GM18519 (cell line): ENCODE measurements at regions not wholly inside any gene's neighbourhood (a gene's known extent, or its start where the extent isn't known, plus 50 kb on each side); places are given as distances from the start of the nearest gene placed in this dataset.
"Not testable (repeated sequence)": the region's sequence is repeated elsewhere in the genome, so short reads cannot be mapped to it uniquely, and the experiment has no call there.

Experiments used
- ATAC-seq: cut with Tn5 transposase; IDR thresholded peaks from one replicate; pipeline ENCODE4 v1.9.1; 2021; ENCODE audit warnings: mild to moderate bottlenecking, moderate library complexity; ENCODE audit not compliant: unreplicated experiment, low FRiP score

GRCh38 chr2:11068079-11068741 lies 87.1 kb upstream of the SLC66A3 start:
- ATAC-seq: no peak

DNA sequence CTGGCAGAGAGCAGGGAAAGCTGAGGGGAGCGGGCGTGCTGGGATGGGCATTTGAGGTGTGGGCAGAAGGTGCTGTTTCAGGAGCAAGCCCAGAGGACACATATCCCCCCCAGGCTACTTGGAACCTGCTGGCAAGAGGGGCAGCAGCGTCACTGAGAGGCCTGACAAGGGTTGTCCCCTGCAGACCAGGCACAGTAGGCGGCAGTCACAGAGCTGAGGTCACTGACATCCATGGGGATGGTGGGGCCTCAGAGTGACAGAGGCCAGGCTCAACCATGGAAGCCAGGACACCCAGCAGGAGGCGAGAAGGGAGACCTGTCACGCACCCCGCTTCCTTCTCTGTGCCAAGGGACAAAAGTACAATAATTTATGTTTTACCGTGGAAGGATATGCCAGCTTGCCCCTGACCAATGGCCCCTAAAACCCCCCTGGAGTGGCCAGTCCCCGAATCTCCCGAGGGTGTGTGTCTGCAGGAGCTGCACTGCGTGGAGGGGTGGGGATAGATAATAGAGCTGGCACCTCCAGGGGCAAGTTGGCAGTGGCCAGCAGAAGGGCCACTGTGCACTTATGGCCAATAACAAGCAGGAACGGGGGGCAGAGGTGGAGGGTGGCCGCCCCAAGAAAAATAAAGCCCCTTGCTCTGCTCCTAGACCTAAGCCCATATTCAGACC lies 86.3 kb upstream of the SLC66A3 start:
- no peak for ATAC-seq

DNA sequence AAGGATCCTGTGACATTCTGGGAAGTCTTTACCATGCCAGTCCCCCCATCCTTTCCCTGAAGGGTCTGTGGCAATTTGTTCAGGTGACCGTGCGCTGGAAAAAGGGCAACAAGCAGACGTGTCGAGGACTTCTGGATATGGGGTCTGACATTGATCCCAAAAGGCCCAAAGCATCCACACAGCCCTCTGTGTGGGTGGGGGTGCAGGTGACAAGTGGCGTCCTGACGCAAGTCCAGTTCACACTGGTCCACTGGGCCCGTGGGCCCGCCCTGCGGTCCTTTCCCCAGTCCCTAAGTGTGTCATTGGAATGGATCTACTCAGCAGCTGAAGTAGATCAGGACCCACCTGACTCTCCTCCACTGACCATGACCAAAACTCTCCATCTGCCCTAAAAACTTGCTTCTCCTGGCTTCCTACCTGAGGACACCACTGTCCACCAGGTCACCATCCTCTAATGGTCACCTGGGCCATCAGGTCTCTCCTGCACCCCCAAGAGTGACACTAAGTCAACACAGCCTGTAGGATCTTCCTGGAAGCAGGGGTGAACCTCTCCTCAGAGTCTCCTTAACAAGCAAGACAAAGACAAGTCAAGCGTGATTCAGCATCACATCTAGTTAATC lies 85.6 kb upstream of the SLC66A3 start:
- ATAC-seq: no peak

DNA sequence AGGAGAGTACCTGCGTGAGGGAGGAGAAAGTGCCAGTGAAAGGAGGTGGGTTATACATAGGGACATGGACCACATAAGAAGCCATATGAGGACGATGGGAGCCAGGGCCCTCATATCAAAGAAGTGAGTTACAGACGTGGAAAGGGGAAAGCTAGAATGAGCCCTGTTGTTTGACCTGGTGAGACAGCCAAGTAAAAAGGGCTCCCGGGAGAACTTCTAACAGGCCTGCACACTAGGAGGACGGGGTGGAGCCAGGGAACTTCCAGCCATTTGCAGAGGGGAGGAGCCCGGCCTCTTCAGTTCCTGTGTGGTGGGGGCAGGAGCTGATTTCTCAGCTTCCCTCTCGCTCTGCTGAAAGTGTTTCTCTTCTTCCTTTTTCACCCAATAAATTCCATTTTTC lies 84.1 kb upstream of the SLC66A3 start:
- ATAC-seq: no peak

GRCh38 chr2:11071939-11072338 lies 83.3 kb upstream of the SLC66A3 start:
- ATAC-seq: no peak

DNA sequence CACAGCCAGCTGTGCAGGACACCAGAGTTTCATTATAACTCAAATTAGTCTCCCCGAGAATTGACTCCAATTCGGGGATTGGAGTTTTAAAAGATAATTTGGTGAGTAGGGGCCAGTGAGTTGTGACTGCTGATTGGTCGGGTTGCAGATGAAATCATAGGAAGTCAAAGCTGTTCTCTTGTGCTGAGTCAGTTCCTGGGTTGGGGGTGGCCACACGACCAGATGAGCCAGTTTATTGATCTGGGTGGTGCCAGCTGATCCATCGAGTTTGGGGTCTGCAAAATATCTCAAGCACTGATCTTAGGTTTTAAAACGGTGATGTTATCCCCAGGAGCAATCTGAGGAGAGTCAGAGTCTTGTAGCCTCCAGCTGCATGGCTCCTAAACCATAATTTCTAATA lies 82.7 kb upstream of the SLC66A3 start:
- no peak for ATAC-seq

DNA sequence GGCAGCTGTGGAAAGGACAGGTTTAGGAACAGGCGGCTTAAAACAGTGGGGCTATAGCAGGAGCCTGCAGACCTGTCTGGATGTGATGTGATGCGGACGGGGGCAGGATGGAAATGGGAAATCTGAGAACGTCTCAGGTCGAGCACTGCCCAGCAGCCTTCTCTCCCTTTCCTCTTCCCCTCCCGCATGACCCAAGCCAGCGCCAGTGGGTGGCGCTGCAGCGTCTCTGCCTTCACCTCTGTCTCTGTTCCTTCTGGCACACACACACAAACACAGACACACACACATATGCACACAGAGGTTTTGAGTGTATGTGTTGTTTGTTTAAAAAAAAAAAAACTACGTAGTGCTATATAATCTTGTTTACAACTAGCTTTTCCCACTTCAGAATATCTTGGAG lies 82.0 kb upstream of the SLC66A3 start:
- no peak for ATAC-seq

DNA sequence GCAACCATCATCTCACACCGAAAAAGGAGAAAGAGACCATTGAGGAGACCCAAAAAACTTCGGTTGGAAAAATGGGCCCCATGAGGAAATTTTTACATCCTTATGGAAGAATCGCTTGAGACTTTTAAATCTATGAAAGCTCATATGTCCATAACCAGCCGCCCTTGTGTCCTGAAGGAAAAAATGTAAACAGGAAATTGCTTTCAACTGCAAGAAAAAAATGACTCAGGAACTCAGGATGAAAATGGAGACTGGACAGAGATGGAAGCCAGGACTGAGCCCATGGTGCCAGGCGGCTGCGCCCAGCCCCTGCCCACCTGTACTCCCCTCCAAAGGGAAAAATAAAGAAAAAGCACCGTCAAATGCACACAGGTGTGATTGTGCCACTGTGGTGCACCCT lies 81.5 kb upstream of the SLC66A3 start:
- no peak for ATAC-seq

- no peak for ATAC-seq
These were observed 80.9 kb upstream of the SLC66A3 start for GRCh38 chr2:11074246-11074820.

- ATAC-seq: no peak
These were observed 80.0 kb upstream of the SLC66A3 start for GRCh38 chr2:11075221-11075620.

- ATAC-seq: no peak
These were observed 77.9 kb upstream of the SLC66A3 start for GRCh38 chr2:11077411-11077810.

- no peak for ATAC-seq
These were observed 76.0 kb upstream of the SLC66A3 start for GRCh38 chr2:11079136-11079824.

DNA sequence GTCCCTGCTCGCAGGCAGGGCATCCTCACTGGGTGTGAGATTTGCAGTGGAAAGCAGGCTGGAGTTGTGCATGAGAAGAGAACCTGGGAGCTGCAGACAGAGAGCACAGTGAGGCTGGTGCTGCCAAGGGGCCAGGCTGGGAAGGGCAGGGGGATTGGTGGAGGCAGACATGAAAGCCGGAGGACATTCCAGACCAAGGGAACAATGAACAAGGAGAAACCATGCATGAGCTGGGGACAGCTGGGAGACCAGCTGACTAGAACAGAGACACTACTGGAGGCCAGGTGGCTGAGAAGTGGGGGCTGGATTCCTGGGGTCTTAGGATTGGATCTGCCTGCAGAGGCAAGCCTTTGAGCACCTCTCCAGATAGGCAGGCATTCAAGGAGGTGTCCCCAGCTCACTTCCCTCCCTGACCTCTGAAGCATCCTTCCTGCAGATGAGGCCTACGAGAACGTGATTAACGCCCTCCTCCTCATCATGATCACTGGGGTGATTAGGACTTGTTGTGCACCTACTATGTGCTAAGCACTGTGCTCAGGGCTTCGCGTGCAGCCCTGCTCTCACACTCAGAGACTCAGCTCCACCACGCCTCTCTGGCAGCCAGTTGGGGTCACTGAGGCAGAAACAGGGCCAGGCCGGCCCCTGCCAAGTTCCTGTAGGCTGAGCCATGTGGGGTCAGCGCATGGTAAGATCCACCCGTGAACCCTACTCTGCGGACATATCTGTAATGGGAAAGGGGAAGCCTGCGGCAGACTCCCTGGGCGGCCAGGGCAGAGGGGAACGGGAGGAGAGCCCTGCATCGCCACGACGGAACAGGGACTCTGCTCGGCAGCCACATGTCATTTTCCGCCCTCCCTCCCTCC lies 74.8 kb upstream of the SLC66A3 start:
- no peak for ATAC-seq

DNA sequence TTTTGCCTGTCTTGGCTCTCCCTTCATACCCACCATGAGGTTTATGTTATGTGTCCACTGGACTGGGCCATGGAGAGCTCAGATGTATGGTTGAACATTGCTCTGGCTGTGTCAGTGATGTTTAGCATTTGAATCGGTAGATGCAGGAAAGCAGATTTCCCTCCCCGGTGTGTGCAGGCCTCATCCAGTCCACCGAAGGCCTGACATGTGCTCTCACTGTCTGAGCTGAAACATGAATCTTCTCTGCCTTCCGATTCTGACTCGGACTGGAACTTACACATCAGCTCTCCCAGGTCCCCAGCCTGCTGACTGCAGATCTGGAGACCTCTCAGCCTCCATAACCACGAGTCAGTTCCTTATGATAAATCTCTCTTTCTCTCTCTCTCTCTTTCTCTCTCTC lies 72.4 kb upstream of the SLC66A3 start:
- no peak for ATAC-seq

DNA sequence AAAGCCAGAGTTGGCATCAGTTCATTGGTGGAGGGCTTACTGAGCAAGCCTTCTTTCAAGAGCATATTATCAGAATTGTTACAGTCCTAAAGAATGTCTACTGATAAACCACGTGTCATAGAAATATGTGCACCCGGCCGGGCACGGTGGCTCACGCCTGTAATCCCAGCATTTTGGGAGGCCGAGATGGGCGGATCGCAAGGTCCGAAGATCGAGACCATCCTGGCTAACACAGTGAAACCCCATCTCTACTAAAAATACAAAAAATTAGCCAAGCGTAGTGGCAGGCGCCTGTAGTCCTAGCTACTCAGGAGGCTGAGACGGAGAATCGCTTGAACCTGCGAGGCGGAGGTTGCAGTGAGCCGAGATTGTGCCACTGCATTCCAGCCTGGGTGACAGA lies 66.4 kb upstream of the SLC66A3 start:
- ATAC-seq: not testable (repeated sequence)

DNA sequence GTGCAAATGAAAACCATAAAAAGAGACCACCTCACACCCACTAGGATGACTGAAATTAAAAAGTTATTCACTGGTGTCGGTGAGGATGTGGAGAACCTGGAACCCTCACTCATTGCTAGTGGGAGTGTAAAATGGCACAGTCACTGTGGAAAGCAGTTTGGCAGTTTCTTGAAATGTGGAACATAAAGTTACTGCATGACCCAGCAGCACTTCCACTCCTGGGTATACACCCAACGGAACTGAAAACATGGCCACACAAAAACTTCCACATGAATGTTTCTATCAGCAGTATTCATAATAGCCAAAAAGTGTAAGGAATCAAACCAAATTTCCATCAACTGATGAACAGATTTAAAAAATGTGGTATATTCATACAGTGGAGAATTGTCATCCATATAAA lies 65.1 kb upstream of the SLC66A3 start:
- ATAC-seq: no peak

DNA sequence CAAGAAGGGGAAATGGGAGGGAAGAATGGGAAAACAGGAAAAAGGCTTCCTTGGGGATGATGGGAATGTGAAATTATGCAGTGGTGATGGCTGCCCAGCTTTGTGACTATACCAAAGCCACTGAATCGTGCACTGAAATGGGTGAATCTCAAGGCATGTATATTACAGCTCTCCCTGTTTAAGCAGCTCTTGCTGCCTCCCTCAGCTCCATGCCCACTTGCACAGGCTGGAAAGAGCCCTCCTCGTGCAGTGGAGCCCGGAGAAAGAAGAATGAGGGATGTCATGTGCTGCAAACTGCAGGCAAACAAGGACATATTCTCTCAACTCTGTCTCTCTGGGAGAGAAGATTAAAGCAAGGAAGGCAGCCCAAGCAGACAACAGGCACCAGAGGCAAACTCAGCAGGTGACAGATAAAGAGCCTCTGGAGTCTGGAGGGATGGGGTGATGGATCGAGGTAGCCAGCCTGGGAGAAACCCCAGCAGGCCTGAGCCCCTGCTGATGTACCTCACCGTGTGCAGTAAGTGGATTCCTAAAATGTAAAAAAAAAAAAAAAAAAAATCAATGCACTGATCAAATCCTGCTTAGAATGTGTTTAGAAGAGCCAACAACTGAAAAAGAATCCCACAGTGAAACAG lies 62.4 kb upstream of the SLC66A3 start:
- ATAC-seq: no peak

DNA sequence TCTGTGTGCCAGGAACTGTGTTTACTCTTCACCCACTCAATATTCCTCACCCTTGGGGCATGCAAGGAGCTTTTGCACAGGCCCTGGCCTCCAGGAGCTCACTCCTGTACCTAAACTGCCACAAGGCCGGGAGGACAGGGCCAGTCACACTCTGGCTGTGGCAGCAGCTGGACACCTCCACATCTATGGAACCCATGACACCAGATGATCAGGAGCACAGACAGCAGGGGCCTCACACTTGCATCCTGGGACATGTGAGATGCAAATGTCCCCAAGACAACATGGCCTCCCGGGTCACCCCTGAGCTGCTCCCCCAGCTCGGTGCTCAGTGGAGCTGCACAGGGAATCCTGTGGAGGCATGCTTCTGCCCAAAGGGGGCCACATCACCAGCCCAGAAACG lies 61.8 kb upstream of the SLC66A3 start:
- no peak for ATAC-seq

DNA sequence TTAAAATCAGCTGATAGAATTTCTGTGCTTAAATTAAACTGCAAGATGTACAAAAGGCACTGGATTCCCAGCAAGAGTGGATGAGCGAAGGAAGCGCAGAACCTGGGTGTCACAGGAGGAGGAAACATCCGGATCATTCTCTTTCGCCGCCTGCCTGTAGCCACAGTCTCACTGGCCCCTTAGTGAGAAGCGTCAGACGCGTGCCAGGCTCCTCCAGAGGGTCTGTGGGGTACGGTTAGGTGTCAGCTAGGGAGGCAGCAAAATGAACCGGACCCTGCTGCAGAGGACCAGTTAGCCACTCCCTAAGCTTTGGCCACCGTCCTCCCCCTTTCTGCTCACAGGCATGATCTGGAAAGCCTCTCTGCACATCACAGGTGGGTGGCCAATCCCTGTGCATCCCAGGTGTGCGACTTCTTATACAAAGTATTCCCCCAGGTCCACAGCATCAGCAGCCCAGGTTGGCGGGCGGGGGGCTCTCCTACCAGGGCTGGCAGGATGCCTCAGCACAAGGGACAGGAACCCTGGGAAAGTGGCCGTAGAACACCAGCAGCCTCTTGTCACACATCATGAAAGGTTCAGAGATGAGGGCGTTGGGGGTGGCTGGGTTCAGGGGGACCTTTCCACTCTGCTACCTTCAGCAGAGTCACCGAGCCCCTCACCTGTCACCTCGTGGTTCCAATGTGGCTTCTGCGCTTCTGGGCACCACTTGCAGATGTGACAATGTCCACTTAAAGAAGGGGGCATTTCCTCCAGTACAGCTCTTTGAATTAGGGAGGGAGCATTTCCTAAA lies 61.1 kb upstream of the SLC66A3 start:
- ATAC-seq: no peak
